Activated CD8-positive, alpha-beta memory T cell treated with anti-CD3 and anti-CD28 coated beads for 24 hours (primary cell): ENCODE measurements at regions not wholly inside any gene's neighbourhood (a gene's known extent, or its start where the extent isn't known, plus 50 kb on each side); places are given as distances from the start of the nearest gene placed in this dataset.
"Not testable (repeated sequence)": the region's sequence is repeated elsewhere in the genome, so short reads cannot be mapped to it uniquely, and the experiment has no call there.

ENCODE experiments used
- DNase-seq: peaks from one replicate; pipeline ENCODE4 v3.0.0-alpha.2; 2020

GRCh38 chr10:8312781-8313180, 258.3 kb downstream of the GATA3 start:
- DNase-seq, result no peak

GRCh38 chr10:8314486-8314885, 260.0 kb downstream of the GATA3 start:
- DNase-seq, result no peak

GRCh38 chr10:8315619-8316021, 261.1 kb downstream of the GATA3 start:
- no peak for DNase-seq

- DNase-seq, result no peak
These were observed 261.8 kb downstream of the GATA3 start for GRCh38 chr10:8316284-8316683.

- DNase-seq, result not testable (repeated sequence)
These were observed 263.9 kb downstream of the GATA3 start for GRCh38 chr10:8318429-8318828.

- no peak for DNase-seq
These were observed 264.5 kb downstream of the GATA3 start for GRCh38 chr10:8318956-8319355.

- DNase-seq, result no peak
These were observed 265.2 kb downstream of the GATA3 start for GRCh38 chr10:8319704-8320103.

- DNase-seq, result no peak
These were observed 267.5 kb downstream of the GATA3 start for GRCh38 chr10:8321990-8322389.

GRCh38 chr10:8323428-8324054, 269.1 kb downstream of the GATA3 start:
- no peak for DNase-seq

- DNase-seq, result no peak
These were observed 270.8 kb downstream of the GATA3 start for GRCh38 chr10:8325024-8325980.

- DNase-seq, result no peak
These were observed 272.1 kb downstream of the GATA3 start for GRCh38 chr10:8326396-8327139.

- DNase-seq, result no peak
These were observed 272.6 kb downstream of the GATA3 start for GRCh38 chr10:8327140-8327423.

- DNase-seq, result peak; percentile 64
These were observed 276.9 kb downstream of the GATA3 start for GRCh38 chr10:8331387-8331786.

GRCh38 chr10:8331896-8332729, 277.6 kb downstream of the GATA3 start:
- DNase-seq, result peak; percentile 86

- no peak for DNase-seq
These were observed 278.2 kb downstream of the GATA3 start for GRCh38 chr10:8332730-8333111.

- DNase-seq, result no peak
These were observed 280.1 kb downstream of the GATA3 start for GRCh38 chr10:8334631-8335030.

GRCh38 chr10:8336629-8337331, 282.3 kb downstream of the GATA3 start:
- DNase-seq, result no peak

GRCh38 chr10:8337332-8337651, 282.8 kb downstream of the GATA3 start:
- DNase-seq, result no peak

GRCh38 chr10:8338177-8338766, 283.8 kb downstream of the GATA3 start:
- no peak for DNase-seq

GRCh38 chr10:8344756-8345155, 290.3 kb downstream of the GATA3 start:
- no peak for DNase-seq

- DNase-seq, result no peak
These were observed 292.4 kb downstream of the GATA3 start for GRCh38 chr10:8346861-8347260.

GRCh38 chr10:8347614-8348013, 293.1 kb downstream of the GATA3 start:
- DNase-seq, result not testable (repeated sequence)
